ENCODE measurements at regions not wholly inside any gene's neighbourhood (a gene's known extent, or its start where the extent isn't known, plus 50 kb on each side); places are given as distances from the start of the nearest gene placed in this dataset.

- Histone ChIP-seq H3K4me3 (no peak overlapping the region), H3K9me3 (no peaks in the 10 kb centered on the region), H3K4me1 (ENCODE audit: low read depth) (peaks cover 6% of the 10 kb centered on the region), H3K36me3 (ENCODE audit: low read depth) (no peaks in the 10 kb centered on the region)
- TF ChIP-seq, protein P1, sequence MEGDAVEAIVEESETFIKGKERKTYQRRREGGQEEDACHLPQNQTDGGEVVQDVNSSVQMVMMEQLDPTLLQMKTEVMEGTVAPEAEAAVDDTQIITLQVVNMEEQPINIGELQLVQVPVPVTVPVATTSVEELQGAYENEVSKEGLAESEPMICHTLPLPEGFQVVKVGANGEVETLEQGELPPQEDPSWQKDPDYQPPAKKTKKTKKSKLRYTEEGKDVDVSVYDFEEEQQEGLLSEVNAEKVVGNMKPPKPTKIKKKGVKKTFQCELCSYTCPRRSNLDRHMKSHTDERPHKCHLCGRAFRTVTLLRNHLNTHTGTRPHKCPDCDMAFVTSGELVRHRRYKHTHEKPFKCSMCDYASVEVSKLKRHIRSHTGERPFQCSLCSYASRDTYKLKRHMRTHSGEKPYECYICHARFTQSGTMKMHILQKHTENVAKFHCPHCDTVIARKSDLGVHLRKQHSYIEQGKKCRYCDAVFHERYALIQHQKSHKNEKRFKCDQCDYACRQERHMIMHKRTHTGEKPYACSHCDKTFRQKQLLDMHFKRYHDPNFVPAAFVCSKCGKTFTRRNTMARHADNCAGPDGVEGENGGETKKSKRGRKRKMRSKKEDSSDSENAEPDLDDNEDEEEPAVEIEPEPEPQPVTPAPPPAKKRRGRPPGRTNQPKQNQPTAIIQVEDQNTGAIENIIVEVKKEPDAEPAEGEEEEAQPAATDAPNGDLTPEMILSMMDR (IDR thresholded peaks at IDR 0.05), result no peak
- ATAC-seq, result peak; percentile 74
- peak in 1 of 3 donors; percentile 24 for DNase-seq
- intact Hi-C loops (cut with DNase I, micrococcal nuclease), result no loop called here
Observed at GRCh38 chr3:59107856-59108815, 58.3 kb upstream of the CFAP20DC start.

DNA sequence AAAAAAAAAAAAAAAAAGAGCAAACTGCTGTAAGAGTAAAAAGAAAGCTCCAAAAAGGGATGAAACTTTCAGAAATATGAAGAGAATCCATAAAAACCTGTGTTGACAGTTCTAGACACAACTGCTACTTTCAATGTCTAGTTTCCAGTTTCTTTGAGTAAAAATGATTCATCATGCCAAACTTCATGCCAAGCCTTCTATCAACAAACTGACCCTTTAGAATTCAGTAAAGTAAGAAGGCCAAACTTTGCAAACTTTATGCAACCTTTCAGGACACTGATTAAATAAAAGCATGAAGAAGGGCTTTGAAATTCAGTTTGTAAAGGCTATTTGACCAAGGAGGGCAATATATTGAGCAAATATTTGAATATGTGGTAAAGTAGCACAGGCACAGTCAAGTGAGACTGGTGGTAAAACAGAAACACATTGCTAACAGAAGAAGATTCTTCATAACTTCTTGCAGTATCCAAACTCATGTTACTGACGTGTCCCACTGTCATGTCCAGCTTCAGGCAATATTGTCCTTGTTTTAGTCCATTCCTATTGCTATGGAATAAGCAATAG, 56.3 kb upstream of the CFAP20DC start:
- Histone ChIP-seq H3K4me3 (no peak overlapping the region), H3K9me3 (no peaks in the 10 kb centered on the region), H3K4me1 (ENCODE audit: low read depth) (peaks cover 6% of the 10 kb centered on the region), H3K36me3 (ENCODE audit: low read depth) (no peaks in the 10 kb centered on the region)
- ATAC-seq, result peak; percentile 79
- no peak for DNase-seq
- intact Hi-C loops (cut with DNase I, micrococcal nuclease), result no loop called here
- TF ChIP-seq, protein P1 (IDR thresholded peaks at IDR 0.05), result no peak

DNA sequence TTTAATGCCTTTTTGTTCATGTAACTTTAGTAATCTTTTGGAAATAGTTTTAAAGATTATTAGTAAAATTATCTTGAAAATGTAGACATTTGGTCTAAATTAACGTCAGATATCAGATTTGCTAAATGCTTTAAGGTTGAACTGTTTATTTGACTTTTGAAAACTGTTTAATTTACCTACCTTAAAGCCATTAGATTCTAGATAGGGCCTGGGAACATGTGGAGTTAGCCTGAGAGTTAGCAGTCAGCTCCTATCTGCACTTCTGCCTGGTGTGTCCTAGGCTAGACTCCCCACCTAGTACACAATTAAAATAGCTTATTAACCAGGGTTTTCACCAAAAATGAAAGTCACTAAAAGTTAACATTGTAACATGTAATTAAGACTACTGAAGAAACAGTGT, 53.7 kb upstream of the CFAP20DC start:
- Histone ChIP-seq H3K4me1 (ENCODE audit: low read depth) (peaks cover 5% of the 10 kb centered on the region), H3K36me3 (ENCODE audit: low read depth) (no peaks in the 10 kb centered on the region), H3K4me3 (no peak overlapping the region), H3K9me3 (no peaks in the 10 kb centered on the region)
- ATAC-seq (no peak), DNase-seq (no peak)
- TF ChIP-seq, protein P1 (IDR thresholded peaks at IDR 0.05), result no peak
- intact Hi-C loops (cut with DNase I, micrococcal nuclease), result no loop called here

- peaks cover 2% of the 10 kb centered on the region for H3K4me1 ChIP-seq (ENCODE audit: low read depth)
- H3K4me3 ChIP-seq, result no peak overlapping the region
- no peaks in the 10 kb centered on the region for H3K36me3 ChIP-seq (ENCODE audit: low read depth)
- H3K9me3 ChIP-seq, result no peaks in the 10 kb centered on the region
- DNase-seq (no peak), ATAC-seq (no peak)
- TF ChIP-seq, protein P1 (IDR thresholded peaks at IDR 0.05), result no peak
- intact Hi-C loops (cut with DNase I, micrococcal nuclease), result no loop called here
Observed at GRCh38 chr3:59101231-59101736, 51.5 kb upstream of the CFAP20DC start.

All from mucosa of descending colon (tissue), 3 donors.